Psoas muscle (tissue), 7 donors: ENCODE measurements at regions not wholly inside any gene's neighbourhood (a gene's known extent, or its start where the extent isn't known, plus 50 kb on each side); places are given as distances from the start of the nearest gene placed in this dataset.

ENCODE experiments used
- ATAC-seq, 4 donors: fragments of 200-7000 bp; cut with Tn5 transposase; one replicate each; pipeline ENCODE4 v1.9.1; 2020; ENCODE audit warnings: moderate library complexity in 3 of 4, mild to moderate bottlenecking in 2 of 4
- DNase-seq, 2 donors: peaks; one replicate each; pipeline ENCODE4 v3.0.0-alpha.2; 2020
- H3K27ac ChIP-seq: fragments of 200-600 bp; one replicate; pipeline ENCODE4 v1.8.0; 2022
- H3K27me3 ChIP-seq, 3 donors: fragments of 200-600 bp in 1 of 3; one replicate each; pipeline versions ENCODE4 v1.6.1 to v1.8.0; 2013 to 2022; ENCODE audit warnings: low read length in 2 of 3, mild to moderate bottlenecking in 2 of 3, moderate library complexity in 1 of 3; ENCODE audit not compliant: insufficient read depth in 3 of 3
- H3K36me3 ChIP-seq, 2 donors: fragments of 200-600 bp in 1 of 2; one replicate each; pipeline versions ENCODE4 v1.6.1 to v1.8.0; 2013 to 2022; ENCODE audit warnings: low read depth in 1 of 2, mild to moderate bottlenecking in 1 of 2, moderate library complexity in 1 of 2; ENCODE audit not compliant: insufficient read depth in 1 of 2
- H3K4me1 ChIP-seq: fragments of 200-600 bp; one replicate; pipeline ENCODE4 v1.8.0; 2022
- H3K4me3 ChIP-seq: fragments of 200-600 bp; one replicate; pipeline ENCODE4 v1.8.0; 2022; ENCODE audit warnings: mild to moderate bottlenecking
- H3K9me3 ChIP-seq: fragments of 200-600 bp; one replicate; pipeline ENCODE4 v1.8.0; 2022
- whole genome bisulfite sequencing, 3 donors: extraction: QIAGEN DNeasy Blood & Tissue Kit; methylation state at CpG; one replicate each; pipeline versions ENCODE4 v1.1.6 to v1.1.7; 2013; 5-methylcytosine and 5-hydroxymethylcytosine counted together
- intact Hi-C, 2 donors: fragments of 100-400 bp; cut with DNase I; formaldehyde crosslinking; loops; one replicate each; pipeline versions ENCODE4 v1.11.0 to v1.14.2; 2022
- TF ChIP-seq, protein P1 (sequence below): fragments of 200-600 bp; IDR thresholded peaks from one replicate; pipeline ENCODE4 v1.8.0; 2022; ENCODE audit warnings: antibody characterized with exemption
- donor health status: healthy with polysubstance abuse.
- donor health status: DM: no; HTN: no; CAD: no; lungs with moderate emphysema.
- donor health status: Bipolar disorder and iron deficiency.
- donor health status: healthy.
- donor health status: DM: yes; HTN: yes; CAD: no.
- donor health status: DM: no; HTN: no; CAD: no.
- donor health status: DM: yes; HTN: yes; CAD: no.

DNA sequence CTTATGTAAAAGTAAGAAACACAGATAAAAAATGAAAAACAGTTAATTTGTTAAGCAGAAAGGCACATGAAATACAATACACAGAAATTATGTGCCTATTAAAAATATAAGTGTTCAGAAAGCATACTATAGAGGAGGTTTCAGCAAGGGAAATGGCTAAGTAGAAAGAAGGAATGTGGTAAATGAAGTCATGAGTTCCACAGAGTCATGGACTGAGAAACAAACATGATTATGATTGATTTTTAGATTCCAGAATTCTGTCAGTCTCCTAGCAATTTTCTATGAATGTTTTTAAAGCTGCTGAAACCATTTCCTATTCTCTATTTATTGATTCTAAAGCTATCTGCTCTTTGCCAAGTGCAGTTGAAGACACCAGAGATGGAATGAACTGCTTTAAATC lies 1398.4 kb downstream of the ARAP2 start:
- H3K9me3 ChIP-seq = no peaks in the 10 kb centered on the region
- intact Hi-C loops = no loop called here
- no peak for DNase-seq
- no peak overlapping the region for H3K4me3 ChIP-seq
- no peaks in the 10 kb centered on the region for H3K4me1 ChIP-seq
- H3K27ac ChIP-seq = no peak overlapping the region
- H3K27me3 ChIP-seq = no peaks in the 10 kb centered on the region
- no peaks in the 10 kb centered on the region for H3K36me3 ChIP-seq
- TF ChIP-seq, protein P1, sequence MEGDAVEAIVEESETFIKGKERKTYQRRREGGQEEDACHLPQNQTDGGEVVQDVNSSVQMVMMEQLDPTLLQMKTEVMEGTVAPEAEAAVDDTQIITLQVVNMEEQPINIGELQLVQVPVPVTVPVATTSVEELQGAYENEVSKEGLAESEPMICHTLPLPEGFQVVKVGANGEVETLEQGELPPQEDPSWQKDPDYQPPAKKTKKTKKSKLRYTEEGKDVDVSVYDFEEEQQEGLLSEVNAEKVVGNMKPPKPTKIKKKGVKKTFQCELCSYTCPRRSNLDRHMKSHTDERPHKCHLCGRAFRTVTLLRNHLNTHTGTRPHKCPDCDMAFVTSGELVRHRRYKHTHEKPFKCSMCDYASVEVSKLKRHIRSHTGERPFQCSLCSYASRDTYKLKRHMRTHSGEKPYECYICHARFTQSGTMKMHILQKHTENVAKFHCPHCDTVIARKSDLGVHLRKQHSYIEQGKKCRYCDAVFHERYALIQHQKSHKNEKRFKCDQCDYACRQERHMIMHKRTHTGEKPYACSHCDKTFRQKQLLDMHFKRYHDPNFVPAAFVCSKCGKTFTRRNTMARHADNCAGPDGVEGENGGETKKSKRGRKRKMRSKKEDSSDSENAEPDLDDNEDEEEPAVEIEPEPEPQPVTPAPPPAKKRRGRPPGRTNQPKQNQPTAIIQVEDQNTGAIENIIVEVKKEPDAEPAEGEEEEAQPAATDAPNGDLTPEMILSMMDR = no peak
- no peak for ATAC-seq

DNA sequence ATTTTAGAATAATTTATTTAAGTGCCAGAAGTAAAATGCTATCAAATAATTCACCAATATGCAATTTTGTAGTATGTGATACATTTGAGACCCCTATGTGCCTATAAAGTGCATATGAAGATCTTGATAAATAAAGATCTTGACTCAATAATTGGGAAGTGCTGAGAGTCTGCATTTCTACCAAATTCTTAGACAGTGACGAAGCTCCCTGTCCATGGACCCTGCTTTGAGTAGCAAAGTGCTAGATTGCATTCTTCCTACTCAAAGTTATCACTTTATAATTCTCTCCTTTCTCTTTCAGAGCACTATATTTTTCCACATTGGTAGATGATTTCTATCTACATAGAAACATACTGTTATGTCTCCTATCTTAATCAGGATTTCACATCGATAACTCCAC lies 1393.9 kb downstream of the ARAP2 start:
- Histone ChIP-seq H3K4me3 (no peak overlapping the region), H3K9me3 (no peaks in the 10 kb centered on the region), H3K36me3 (no peaks in the 10 kb centered on the region), H3K27ac (no peak overlapping the region), H3K4me1 (no peaks in the 10 kb centered on the region), H3K27me3 (no peaks in the 10 kb centered on the region)
- no peak for ATAC-seq
- TF ChIP-seq, protein P1 = no peak
- WGBS, 3 donors = 76 to 81% (median 76%) methylated on average over 2 of the region's 2 CpGs
- intact Hi-C loops = no loop called here
- no peak for DNase-seq

DNA sequence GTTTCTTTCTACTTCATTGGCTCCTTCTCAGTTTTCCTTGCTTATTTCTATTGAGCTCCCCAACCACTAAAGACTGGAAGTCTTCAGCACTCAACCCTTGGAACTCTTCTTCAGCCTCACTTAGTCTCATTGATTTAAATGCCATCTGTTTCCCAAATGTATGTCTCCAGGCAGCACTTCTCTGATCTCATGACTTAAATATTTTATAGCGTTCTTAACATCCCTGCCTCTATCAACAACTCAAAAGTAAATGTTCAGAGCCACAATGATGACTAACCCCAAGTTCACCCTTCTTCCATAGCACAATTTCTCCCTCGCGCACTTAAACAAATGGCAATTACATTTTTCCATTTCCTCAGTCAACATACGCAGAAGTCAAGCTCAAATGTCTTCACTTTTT lies 1393.3 kb downstream of the ARAP2 start:
- WGBS, 3 donors = 57 to 63% (median 63%) methylated on average over 4 of the region's 4 CpGs
- no peaks in the 10 kb centered on the region for H3K27me3 ChIP-seq
- H3K4me3 ChIP-seq = no peak overlapping the region
- ATAC-seq = no peak
- intact Hi-C loops = no loop called here
- no peaks in the 10 kb centered on the region for H3K9me3 ChIP-seq
- H3K4me1 ChIP-seq = no peaks in the 10 kb centered on the region
- no peak overlapping the region for H3K27ac ChIP-seq
- TF ChIP-seq, protein P1 = no peak
- H3K36me3 ChIP-seq = no peaks in the 10 kb centered on the region
- DNase-seq = no peak

DNA sequence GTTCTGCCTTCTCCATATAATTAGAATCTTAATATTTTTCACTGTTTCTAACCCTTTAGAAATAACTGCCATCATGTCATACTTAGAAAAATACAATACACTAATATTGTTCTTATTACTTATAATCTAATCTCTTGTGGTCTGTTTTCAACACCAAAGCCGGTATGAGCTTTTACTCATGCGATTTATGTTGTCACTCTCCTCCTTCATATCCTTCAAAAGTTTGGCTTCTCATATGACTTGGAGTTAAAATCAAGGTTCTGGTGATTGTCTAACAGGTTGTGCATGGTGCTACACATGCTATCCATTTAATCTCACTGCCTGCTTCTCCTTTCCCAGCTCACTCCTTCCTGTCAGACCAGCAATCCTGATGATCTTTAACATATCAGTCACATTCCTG lies 1392.9 kb downstream of the ARAP2 start:
- no peak for DNase-seq
- Histone ChIP-seq H3K4me1 (no peaks in the 10 kb centered on the region), H3K36me3 (no peaks in the 10 kb centered on the region), H3K27me3 (no peaks in the 10 kb centered on the region), H3K4me3 (no peak overlapping the region), H3K9me3 (no peaks in the 10 kb centered on the region), H3K27ac (no peak overlapping the region)
- no peak for ATAC-seq
- TF ChIP-seq, protein P1 = no peak
- 59 to 70% (median 66%) methylated on average over 2 of the region's 2 CpGs for WGBS, 3 donors
- intact Hi-C loops = no loop called here

DNA sequence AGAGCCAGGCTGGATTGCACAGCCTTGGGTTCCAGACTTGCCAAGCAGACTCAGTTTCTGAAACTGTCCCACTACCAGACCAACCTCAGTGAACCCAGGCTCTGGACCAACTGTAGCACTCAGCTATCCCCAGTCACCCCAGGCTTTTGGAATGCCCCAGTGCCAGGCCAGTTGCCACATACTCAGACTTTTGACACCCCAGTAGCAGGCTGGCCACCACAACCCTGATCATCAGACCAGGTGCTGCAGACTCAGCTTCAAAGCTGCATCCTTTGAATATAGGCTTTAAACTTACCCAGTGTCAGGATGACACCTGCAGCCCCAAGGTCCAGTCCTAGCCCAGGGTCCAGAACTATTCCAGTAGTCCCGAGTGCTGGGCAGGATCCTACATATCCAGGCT lies 1389.9 kb downstream of the ARAP2 start:
- WGBS, 3 donors = 63 to 83% (median 78%) methylated on average over 1 of the region's 1 CpG
- Histone ChIP-seq H3K4me1 (no peaks in the 10 kb centered on the region), H3K27me3 (no peaks in the 10 kb centered on the region), H3K36me3 (no peaks in the 10 kb centered on the region), H3K9me3 (no peaks in the 10 kb centered on the region), H3K4me3 (no peak overlapping the region), H3K27ac (no peak overlapping the region)
- intact Hi-C loops = no loop called here
- DNase-seq = no peak
- TF ChIP-seq, protein P1 = no peak
- no peak for ATAC-seq
